Midbrain (tissue), 1 donor: ENCODE measurements at regions not wholly inside any gene's neighbourhood (a gene's known extent, or its start where the extent isn't known, plus 50 kb on each side); places are given as distances from the start of the nearest gene placed in this dataset.
A peak's percentile ranks its signal among the peaks of the same experiment; 100 is the strongest.
"Not testable (repeated sequence)": the region's sequence is repeated elsewhere in the genome, so short reads cannot be mapped to it uniquely, and the experiment has no call there.

Experiments
- DNase-seq: peaks from one replicate; lab custom pipeline; 2025; lab: John Stamatoyannopoulos, UW

DNA sequence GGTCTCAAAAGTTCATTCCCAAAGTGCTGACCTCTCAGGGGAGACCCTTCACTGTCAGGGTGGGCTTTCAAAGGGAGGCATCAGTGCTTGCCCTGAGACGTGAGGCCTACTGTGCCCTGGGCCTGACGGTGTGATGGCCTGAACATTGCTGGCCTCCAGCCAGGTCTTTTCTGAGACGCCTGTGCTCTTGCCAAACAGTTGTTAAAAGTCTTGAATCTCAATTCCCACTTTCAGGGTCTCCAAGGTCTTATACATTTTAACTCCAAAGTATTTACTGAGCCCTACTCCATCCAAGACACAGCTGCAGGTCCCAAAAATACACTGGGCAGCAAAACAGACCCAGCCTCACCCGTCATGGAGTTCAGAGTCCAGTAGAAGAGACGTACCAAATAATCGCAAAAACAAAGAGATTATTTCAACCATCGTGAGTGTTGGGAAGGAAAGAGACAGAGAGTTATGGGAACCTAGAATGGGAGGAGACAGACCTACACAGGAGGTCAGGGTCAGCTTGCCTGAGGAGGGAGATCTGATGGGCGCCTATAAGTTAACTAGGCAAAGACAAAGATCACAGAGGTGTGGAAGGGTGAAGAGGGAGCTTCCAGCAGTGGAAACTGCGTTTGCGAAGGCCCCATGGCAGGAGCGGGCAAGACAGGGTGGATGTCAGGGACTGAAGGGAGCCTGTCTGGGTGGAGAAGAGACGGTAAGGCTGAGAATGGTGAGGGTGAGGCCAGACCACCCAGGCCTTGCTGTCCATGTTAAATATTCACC is 446.3 kb downstream of the PREX1 start:
- DNase-seq: no peak

DNA sequence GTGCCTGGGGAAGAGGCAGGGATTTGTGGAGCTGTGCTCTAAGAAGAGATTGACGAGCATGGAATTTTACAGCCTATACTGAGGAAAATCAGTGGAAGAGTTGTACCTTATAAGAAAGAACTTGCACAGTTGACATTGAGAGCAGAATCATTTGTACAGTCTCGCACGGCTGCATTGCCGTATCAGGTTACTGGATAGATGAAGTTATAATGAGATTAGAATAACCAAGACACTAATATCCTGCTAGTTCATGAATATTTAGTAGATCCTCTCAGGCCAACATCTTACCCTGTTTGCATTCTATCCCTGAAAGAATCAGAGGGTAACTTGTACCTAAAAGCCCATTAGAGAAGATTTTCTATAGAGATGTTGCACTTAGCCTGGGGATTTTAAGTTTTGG is 447.1 kb downstream of the PREX1 start:
- no peak for DNase-seq

DNA sequence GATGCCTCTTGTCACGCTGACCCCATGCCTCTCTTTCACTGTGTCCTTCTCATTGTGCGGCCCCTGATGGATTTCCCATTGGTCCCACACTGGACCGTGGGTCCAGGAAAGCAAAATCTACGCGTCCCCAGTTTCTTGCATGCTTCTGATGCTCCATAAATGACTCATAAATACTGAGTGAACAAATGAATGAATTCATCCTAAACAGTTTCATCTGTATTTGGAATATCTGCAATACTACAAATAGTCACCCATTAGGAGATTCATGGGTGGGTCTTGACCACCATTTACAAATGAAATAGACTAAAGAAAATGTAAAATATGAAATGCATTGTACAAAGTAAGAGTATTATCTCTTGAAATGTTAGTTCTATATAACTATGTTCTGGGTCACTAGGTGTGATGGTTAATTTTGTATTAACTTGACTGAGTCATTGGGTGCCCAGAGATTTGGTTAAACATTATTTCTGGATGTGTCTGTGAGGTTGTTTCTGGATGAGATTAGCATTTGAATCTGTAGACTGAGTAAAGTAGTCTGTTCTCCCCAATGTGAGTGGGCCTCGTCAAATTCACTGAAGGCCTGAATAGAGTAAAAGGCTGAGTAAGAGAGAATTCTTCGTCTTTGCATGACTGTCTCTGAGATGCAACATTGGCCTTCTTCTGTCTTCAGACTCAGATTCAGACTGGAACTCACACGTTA is 448.7 kb downstream of the PREX1 start:
- no peak for DNase-seq

DNA sequence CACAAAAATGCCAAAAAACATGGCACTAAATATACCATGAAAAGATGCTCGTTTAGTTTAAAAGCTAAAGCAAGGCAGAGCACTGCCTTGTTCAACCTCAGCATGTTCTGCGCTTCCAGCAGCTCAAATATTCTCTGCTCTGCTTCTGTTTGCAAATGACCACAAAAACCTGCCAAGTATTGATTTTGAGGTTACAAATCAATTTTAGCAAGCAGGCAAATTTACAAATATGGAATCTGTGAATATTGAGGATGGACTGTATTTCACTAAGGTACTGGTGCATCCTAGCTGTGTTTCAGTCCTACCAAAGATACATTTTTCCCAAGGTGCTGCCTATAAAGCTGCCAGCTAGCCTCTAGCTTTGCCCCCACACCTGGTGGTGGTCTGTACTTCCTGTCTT is 449.9 kb downstream of the PREX1 start:
- no peak for DNase-seq

DNA sequence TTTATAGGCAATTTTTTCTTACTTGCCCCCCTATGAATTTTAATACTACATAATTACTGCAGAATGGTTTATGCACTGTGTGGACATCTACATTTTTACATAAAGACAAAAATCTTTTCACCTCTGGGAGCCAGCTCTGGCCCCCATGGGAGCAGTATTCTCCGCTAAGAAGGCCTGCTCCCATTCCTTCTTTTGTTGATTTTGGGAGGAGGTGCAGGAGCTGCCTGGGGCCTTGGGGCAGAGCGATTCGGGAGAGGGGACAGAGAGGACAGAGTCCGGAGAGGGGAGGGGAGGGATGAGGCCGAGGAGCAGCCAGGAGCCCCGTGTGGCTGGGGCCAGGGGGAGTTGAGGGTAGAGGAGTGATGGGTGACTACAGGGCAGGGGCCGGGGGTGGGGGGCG is 452.0 kb downstream of the PREX1 start:
- DNase-seq: no peak

DNA sequence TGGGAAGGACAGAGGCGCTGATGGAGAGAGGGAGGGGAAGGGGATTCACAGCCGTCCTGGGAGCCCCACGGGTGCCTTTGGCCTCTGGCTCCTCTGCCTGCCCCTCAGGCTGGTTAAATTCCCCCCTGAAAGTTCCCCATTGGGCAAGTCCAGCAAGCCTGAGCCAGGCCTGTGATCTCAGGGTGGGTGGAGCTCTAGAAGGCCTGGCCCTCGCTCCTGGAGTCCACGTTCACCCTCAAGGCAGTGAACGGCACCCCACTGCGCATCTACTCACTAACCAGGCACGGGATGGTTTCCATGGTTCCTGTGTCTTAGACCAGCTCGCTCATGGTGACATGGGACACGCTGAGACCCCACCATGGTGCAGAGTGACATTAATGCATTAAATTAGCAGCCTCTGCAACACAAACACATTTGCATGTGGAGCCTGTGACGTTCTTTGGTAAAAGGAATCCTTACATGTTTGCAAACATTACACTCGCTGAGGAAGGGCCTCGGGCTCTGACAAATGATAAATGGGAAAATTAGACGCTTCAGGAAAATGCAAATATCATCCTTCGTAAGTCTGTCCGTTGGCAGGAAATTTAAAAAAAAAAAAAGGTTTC is 452.7 kb downstream of the PREX1 start:
- DNase-seq: no peak

DNA sequence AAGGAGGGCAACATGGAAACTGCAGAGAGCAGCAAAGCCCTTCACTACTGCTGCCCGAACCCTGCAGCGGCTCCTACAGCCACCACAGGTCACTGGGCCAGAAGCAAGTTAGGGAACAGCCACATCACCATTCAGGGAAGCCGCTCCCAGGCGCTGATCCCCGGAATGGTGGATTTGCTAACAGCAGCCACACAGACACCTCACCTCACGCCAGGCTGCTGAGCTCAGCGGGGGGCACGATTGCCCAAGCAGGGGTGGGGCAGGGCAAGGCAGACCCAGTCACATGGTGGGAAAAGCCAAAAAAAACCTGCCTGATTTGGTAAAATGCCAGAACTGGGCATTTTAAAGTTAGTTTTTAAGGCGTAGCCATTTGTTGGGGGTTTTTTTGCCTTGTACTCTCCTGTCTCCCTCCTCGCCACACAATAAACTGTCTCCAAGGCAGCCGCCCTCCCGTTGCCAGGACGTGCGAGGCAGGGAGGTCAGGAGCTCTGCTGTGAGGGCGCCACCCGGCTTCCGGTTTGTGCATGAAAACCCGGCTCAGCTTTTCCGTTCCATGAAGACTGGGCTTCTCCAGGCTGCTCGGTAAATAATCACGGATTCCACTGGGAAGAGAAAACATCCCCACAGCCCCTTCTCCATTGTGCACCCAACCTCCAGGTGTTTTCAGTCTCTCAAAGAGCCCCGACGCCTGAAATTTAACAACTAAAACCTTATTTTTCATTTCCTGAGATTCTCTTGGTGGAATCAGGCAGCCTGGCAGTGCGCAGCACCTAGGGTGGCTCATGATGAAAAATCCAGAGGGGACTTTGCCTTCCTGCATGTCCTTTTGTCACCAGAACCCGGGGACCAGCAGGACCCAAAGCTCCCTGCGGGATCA is 453.5 kb downstream of the PREX1 start:
- peak; percentile 21 for DNase-seq

DNA sequence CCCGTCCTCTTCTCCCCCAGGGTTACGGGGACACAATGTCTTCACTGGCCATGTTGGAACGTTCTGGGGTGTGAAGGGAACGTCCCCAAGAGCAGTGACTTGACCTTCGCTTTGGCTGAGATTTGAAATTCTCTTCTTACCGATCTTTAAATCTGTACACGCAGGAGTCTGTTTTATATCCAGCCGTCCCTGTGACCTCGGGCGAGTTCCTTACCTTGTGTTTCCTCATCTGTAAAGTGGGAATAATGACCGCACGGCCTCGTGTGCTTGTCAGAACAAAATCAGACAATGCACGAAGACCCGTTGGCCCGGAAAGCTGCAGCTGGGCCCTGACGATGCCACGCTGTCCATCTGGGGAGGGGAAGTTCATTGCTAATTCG is 454.3 kb downstream of the PREX1 start:
- no peak for DNase-seq

DNA sequence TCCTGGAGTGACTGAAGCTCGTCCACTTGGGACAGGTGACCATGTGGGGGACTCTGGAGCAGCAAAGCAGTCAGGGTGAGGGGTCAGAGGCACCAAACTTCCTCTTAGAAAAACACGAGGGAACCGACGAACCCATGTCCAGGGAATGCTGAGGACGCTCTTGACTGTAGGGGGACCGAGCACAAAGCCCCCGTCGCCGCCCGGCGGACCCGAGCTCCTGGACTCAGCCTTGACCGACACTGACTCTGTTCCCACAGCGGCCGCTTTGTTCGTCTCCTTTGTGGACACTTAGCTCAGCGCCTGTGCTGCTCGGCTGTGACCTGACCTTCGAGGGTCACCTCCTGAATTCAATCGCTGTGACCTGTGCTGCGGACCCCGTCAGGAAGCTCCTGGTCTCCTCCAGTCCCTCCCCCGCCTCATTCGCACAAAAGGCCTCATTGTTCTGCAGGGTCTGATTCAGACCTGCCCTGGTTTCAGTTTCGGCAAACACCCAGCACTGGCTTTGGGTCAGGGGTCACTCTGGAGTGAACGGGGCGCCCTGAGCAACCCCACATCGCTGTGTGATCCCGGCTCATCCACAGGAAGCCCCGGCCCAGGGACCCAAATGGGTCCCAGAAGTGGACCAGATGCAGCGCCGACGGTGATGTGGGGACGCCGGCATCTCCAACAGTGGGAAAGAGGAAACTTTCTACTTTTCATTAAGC is 454.8 kb downstream of the PREX1 start:
- DNase-seq: not testable (repeated sequence)

DNA sequence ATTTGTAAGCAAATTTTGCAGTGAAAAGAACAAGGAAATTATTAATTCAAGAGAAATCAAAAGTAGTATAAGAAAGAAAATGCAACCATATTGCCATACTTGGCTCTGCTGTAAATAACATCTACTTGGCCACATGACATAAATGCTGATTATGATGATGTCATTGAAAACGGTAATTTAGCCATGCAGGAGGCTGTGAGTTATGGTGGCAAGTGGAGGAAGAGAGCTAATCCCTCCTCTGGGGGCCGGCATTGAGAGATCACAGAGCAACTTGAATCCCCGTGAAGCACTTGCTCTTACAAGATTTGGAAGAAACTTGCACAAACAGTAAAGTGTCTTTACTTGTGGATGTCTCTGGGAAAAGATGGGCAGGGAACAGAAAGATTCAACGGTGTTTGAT is 456.6 kb downstream of the PREX1 start:
- no peak for DNase-seq

DNA sequence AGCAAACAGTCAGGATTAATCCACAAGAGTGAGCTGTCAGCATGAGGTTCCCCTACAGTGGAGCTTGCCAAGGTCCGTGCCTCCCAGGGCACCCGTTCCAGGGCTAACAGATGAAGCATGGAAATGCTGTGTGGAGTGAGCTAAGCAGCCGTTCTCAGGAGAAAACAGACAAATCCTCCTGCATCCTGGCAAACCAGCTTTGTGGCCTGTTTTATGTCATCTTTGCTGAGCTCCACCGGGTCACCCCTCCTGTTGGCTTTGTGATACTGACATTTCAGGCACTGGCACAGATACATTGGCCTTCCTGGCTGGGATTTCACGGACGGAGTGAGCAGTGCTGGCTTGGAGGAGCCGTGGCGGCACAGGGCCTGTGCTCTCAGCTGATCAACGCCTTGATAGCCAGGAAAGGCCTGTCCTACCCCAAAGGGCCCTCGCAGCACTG is 459.2 kb downstream of the PREX1 start:
- DNase-seq: not testable (repeated sequence)

DNA sequence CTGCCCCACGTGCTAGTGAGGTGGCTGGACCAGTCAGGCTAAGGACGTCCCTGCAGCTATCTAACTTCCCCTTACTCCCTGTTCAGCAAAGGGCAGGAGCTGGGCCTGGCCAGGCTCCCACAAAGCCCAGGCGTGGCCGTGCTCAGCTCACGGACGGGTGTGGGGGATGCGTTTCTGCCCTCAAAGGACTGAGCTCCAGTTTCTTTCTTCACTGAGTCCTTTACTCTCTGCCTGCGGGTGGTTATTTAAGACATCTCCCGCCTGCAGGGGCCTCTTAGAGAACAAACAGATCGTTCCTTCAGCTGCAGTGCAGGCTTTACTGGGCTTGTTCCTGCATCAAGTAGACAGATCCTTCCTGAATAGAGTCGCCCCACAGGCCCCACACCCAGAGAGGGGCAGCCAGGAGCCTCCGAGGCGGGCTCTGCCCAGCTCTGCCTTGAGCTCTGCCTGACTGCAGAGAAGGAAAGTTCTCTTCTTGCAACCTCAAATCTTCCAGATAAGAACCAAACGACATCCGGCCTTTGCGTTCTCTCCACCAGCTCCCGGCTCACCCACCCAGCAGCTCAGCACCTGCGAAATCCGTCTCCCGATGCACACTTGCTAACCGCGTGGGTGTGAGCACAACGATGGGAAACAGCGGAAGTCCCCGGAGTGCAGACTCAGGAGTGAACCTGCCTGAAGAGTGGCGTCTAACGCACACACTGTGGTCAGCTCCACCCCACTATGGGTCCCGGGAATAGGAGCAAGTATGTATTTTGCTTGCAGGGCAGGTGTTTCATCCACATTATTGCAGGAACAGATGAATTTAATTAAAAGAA is 460.0 kb downstream of the PREX1 start:
- DNase-seq: not testable (repeated sequence)

DNA sequence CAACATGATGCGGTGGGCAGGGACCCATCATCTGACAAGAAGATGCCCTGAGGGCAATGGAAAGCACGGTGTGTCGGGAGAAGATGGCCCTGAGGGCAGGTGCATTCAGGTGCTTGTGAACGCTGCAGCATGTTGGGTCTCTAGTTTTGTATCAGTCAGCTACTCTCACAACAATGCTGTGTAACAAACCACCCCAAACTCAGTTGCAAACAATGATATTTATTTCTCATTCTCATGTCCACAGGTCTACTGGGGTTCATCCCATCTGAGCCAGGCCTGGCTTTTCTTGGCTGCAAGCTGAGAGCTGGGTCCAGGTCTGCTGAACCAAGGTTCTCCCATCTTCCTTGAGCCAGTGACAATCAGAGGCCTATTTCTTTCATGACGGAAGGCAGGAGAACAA is 461.6 kb downstream of the PREX1 start:
- DNase-seq: no peak

DNA sequence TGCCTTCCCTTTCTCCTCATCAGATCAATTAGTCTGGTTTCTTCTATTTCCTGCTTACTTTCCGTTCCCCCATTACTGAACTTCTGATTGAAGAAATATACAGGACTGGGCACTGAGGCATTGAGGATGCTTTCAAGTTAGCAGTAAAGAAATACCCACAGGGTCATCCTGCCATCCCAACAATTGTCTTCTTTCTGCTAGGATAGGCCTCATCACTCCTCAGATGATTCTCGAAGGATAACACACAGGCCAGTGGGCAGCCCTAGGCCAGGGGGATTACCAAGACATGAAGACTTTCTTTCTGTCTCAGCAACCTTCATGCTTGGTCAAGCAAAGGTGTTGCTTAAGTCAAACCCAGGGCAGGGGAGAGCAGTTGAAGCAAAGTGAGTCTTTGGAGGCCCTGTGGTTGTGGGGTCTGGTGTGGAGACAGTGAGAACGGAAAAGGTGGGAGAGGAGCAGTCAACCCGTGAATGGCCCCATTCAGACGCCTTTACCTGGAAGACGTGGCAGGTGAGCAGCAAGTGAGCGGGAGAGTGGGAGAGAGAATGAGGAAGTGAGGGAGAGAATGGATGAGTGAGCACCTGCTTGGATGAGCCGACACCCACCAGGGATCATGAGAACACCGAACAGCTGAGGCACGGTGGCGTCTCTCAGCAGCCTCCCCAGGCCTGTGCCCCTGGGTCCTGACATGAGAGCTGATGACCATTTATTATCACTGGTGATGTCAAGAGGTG is 462.9 kb downstream of the PREX1 start:
- no peak for DNase-seq

DNA sequence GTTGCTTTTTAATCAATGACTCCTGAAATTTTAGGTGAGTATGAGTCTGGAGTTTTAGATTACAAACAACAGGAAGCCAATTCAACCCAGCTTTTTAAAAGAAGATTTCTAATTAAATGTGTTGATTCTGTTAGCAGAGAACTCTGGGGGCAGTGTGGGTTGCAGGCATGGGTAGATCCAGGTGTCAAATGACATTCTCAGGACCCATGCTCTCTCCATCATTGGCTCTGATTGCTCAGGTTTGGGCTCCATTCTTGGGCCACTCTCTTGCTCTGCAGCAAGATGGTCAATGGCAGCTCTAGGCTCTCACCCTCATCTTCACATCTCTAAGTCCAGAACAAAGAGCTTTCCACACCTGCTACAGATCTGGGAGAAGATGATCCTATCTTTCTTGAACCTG is 463.7 kb downstream of the PREX1 start:
- DNase-seq: no peak

DNA sequence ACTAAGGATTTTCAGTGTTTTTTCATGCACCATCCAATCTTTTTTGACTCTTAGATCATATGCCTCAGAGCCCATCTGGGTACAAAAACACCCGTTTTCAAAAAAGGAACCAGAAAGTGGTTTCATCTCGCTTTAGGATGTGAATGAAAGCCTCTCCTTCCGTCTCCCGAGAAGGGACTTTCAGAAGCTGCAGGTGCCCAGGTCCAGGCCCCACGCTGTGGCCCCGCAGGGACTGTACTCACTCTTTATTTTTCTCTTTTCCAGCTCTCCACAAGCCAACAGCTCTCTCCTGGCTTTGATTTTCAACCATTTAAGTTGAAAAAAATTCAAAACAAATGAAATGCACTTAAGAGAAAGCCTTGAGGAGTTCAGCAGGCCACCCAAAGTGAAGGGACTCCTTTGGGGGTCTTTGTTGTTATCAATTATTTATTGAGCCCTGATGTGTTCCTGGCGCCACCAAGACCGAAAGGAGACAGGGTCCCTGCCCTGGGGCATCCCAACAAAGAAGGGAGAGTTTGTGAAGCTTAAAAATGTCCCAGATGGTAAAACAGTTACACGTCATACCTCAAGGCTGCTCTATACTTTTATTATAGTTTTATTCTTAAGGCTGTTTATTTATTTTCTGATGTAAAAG is 467.3 kb downstream of the PREX1 start:
- no peak for DNase-seq

DNA sequence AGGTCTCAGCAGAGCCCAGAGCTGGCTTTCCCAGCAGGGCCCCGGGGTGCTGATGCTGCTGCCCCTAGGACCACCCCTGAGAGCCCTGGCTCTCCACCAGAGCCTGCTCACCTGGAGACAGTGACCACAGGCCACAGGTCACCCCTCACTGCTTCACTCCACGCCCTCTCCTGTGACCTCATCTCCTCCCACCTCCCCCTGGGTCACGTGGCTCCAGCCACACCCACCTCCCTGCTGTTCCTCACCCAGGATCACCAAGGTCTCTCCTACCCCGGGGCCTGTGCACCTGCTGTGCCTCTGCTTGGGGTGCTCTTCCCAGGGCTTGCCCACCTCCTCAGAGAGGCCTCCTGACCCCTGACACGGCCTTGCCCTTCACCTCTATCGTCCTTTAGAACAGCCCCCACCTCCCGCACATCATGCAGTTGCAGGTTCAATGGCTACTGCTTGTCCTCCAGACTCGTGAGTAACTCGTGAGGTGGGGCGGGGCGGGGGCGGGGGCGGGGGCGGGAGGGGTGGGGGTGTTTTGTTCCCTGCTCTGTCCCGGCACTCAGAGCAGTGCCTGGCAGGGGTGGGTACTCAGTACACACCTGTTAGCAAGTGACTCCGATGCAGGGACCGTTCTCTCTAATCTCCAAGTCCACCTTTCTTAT is 468.0 kb downstream of the PREX1 start:
- no peak for DNase-seq

DNA sequence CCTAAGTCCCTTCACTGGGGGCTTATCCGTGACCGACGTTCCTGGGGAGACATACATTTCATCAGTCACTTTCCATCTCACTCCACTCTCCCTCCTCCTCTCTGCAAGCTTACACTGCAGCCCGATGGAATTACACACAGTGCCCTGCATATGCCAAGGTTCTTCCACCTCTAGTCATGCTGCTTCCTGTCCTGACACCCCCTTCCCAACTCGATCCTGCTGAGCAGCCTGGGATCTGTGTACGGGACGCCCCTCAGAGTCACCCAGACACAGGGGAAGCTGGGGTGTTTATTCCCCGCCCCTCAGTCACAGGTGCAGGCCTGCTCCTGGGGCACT is 468.8 kb downstream of the PREX1 start:
- not testable (repeated sequence) for DNase-seq
